WTC11 (cell line): ENCODE measurements at regions not wholly inside any gene's neighbourhood (a gene's known extent, or its start where the extent isn't known, plus 50 kb on each side); places are given as distances from the start of the nearest gene placed in this dataset.

ENCODE experiments used
- ATAC-seq: fragments of 200-7000 bp; cut with Tn5 transposase; 2 replicates; pipeline ENCODE4 v1.10.0; 2021; ENCODE audit warnings: mild to moderate bottlenecking, moderate library complexity
- CTCF ChIA-PET: fragments of 300-600 bp; sonication (Branson Sonifier 250); formaldehyde crosslinking; loops from one replicate; lab custom pipeline; 2021; ENCODE audit warnings: antibody characterized with exemption; lab: Charles Lee
- POLR2A ChIA-PET: fragments of 350-600 bp; sonication (Branson Sonifier 250); formaldehyde crosslinking; loops from one replicate; lab custom pipeline; 2021; ENCODE audit warnings: antibody characterized with exemption; lab: Charles Lee
- DNase-seq: peaks from one replicate; pipeline ENCODE4 v3.0.0; 2021; ENCODE audit warnings: low spot score
- H3K27ac Mint-ChIP-seq: 2 replicates; pipeline ENCODE4 v1.8.0; 2021; ENCODE audit warnings: mixed read lengths
- H3K27me3 Mint-ChIP-seq: 2 replicates; pipeline ENCODE4 v1.8.0; 2021; ENCODE audit warnings: low read depth, mild to moderate bottlenecking, moderate library complexity, mixed read lengths
- H3K36me3 Mint-ChIP-seq: 2 replicates; pipeline ENCODE4 v1.8.0; 2021; ENCODE audit warnings: mixed read lengths
- H3K4me1 Mint-ChIP-seq: 2 replicates; pipeline ENCODE4 v1.8.0; 2022; ENCODE audit warnings: mixed read lengths
- H3K4me3 Mint-ChIP-seq: 2 replicates; pipeline ENCODE4 v1.8.0; 2021; ENCODE audit warnings: mild to moderate bottlenecking, moderate library complexity, mixed read lengths
- H3K9me3 Mint-ChIP-seq: 2 replicates; pipeline ENCODE4 v1.8.0; 2021; ENCODE audit warnings: mixed read lengths
- AR ChIP-seq: fragments of 250-450 bp; sonication (Bioruptor Pico); IDR thresholded peaks from 2 replicates; pipeline ENCODE4 v1.9.0; 2021; ENCODE audit warnings: mild to moderate bottlenecking
- EMX1 ChIP-seq: fragments of 250-450 bp; sonication (Bioruptor Pico); IDR thresholded peaks from 2 replicates; pipeline ENCODE4 v1.8.0; 2021; ENCODE audit warnings: mild to moderate bottlenecking
- ETV6 ChIP-seq: sonication (generic); formaldehyde crosslinking; IDR thresholded peaks from 2 replicates; pipeline ENCODE4 v1.8.1; 2022; ENCODE audit warnings: mild to moderate bottlenecking, missing genetic modification reagents
- FOXK1 ChIP-seq: sonication (generic); formaldehyde crosslinking; IDR thresholded peaks from 2 replicates; pipeline ENCODE4 v1.8.0; 2022; ENCODE audit warnings: mild to moderate bottlenecking, moderate library complexity, missing genetic modification reagents
- FOXP4 ChIP-seq: sonication (generic); formaldehyde crosslinking; IDR thresholded peaks from 2 replicates; pipeline ENCODE4 v1.8.0; 2022; ENCODE audit warnings: mild to moderate bottlenecking, missing genetic modification reagents
- GRHL2 ChIP-seq: fragments of 250-450 bp; sonication (Bioruptor Pico); IDR thresholded peaks from 2 replicates; pipeline ENCODE4 v1.8.0; 2022; ENCODE audit warnings: mild to moderate bottlenecking, moderate library complexity; ENCODE audit not compliant: insufficient replicate concordance, severe bottlenecking
- IRF1 ChIP-seq: sonication (generic); formaldehyde crosslinking; IDR thresholded peaks from 2 replicates; pipeline ENCODE4 v1.8.0; 2023; ENCODE audit warnings: missing genetic modification reagents
- IRF2 ChIP-seq: sonication (generic); formaldehyde crosslinking; IDR thresholded peaks from 2 replicates; pipeline ENCODE4 v1.8.0; 2022; ENCODE audit warnings: low read depth, missing genetic modification reagents, borderline replicate concordance
- JAZF1 ChIP-seq: fragments of 250-450 bp; sonication (Bioruptor Pico); IDR thresholded peaks from 2 replicates; pipeline ENCODE4 v1.9.0; 2021; ENCODE audit warnings: moderate library complexity, mild to moderate bottlenecking, inconsistent platforms
- KAT7 ChIP-seq: sonication (generic); formaldehyde crosslinking; IDR thresholded peaks from 2 replicates; pipeline ENCODE4 v1.8.1; 2023; ENCODE audit warnings: missing genetic modification reagents, mild to moderate bottlenecking, borderline replicate concordance
- NFYB ChIP-seq: sonication (generic); formaldehyde crosslinking; conservative IDR thresholded peaks from 2 replicates; pipeline ENCODE4 v1.8.0; 2022; ENCODE audit warnings: low read depth, missing genetic modification reagents
- TP53 ChIP-seq: sonication (generic); formaldehyde crosslinking; IDR thresholded peaks from 2 replicates; pipeline ENCODE4 v1.8.1; 2023; ENCODE audit warnings: mild to moderate bottlenecking, missing genetic modification reagents
- ZNF121 ChIP-seq: sonication (generic); formaldehyde crosslinking; IDR thresholded peaks from 2 replicates; pipeline ENCODE4 v1.8.0; 2023; ENCODE audit warnings: missing genetic modification reagents
- ZNF138 ChIP-seq: sonication (generic); formaldehyde crosslinking; conservative IDR thresholded peaks from 2 replicates; pipeline ENCODE4 v1.8.1; 2022; ENCODE audit warnings: mild to moderate bottlenecking, moderate library complexity, missing genetic modification reagents
- ZNF532 ChIP-seq: fragments of 250-450 bp; sonication (Bioruptor Pico); IDR thresholded peaks from 2 replicates; pipeline ENCODE4 v1.9.0; 2021; ENCODE audit warnings: mild to moderate bottlenecking, borderline replicate concordance
- ZNF671 ChIP-seq: fragments of 250-450 bp; sonication (Bioruptor Pico); IDR thresholded peaks from 2 replicates; pipeline ENCODE4 v1.8.0; 2021; ENCODE audit warnings: mild to moderate bottlenecking
- ZSCAN18 ChIP-seq: fragments of 250-450 bp; sonication (Bioruptor Pico); IDR thresholded peaks from 2 replicates; pipeline ENCODE4 v2.1.2; 2022; ENCODE audit warnings: mild to moderate bottlenecking, moderate library complexity

GRCh38 chr1:30586671-30587070 is 136.7 kb downstream of the MATN1 start:
- ChIA-PET CTCF (no interaction called here), POLR2A (no interaction called here)
- Mint-ChIP-seq H3K27me3 (peaks cover 28% of the 10 kb centered on the region), H3K4me1 (peaks cover 5% of the 10 kb centered on the region; the same call in 1 of the 2 replicates), H3K9me3 (peaks cover 36% of the 10 kb centered on the region), H3K4me3 (no peak overlapping the region), H3K36me3 (peaks cover 9% of the 10 kb centered on the region), H3K27ac (no peak overlapping the region)
- DNase-seq = no peak
- no peak for TF ChIP-seq AR (CRISPR knock-in tag)
- no peak for TF ChIP-seq ZNF138 (CRISPR knock-in tag)
- no peak for TF ChIP-seq NFYB (CRISPR knock-in tag)
- no peak for TF ChIP-seq EMX1 (CRISPR knock-in tag)
- TF ChIP-seq TP53 (CRISPR knock-in tag) = no peak
- no peak for TF ChIP-seq IRF1 (CRISPR knock-in tag)
- TF ChIP-seq ETV6 (CRISPR knock-in tag) = no peak
- no peak for TF ChIP-seq ZSCAN18 (CRISPR knock-in tag)
- TF ChIP-seq FOXP4 = no peak
- no peak for TF ChIP-seq ZNF121
- TF ChIP-seq JAZF1 (CRISPR knock-in tag) = no peak
- no peak for TF ChIP-seq ZNF671 (CRISPR knock-in tag)
- TF ChIP-seq ZNF532 (CRISPR knock-in tag) = no peak
- TF ChIP-seq IRF2 (CRISPR knock-in tag) = no peak
- no peak for TF ChIP-seq FOXK1 (CRISPR knock-in tag)
- no peak for TF ChIP-seq KAT7 (CRISPR knock-in tag)
- TF ChIP-seq GRHL2 (CRISPR knock-in tag) = no peak
- no peak for ATAC-seq
